ENCODE measurements at regions not wholly inside any gene's neighbourhood (a gene's known extent, or its start where the extent isn't known, plus 50 kb on each side); places are given as distances from the start of the nearest gene placed in this dataset.

- H3T11ph ChIP-seq (ENCODE audit: low read length): no peak overlapping the region
- no peak for DNase-seq
- H3K79me2 ChIP-seq (ENCODE audit: insufficient read depth, low read length): no peaks in the 10 kb centered on the region
- no peak overlapping the region for H3K14ac ChIP-seq (ENCODE audit: insufficient read depth, low read length)
- Mint-ChIP-seq H3K27ac (no peak overlapping the region), H3K27me3 (ENCODE audit: low read depth) (peaks cover 3% of the 10 kb centered on the region; the same call in 1 of the 2 replicates), H3K36me3 (ENCODE audit: insufficient read depth in 1 of 3, low read depth in 3 of 3) (no peaks in the 10 kb centered on the region; a peak in 1 of 7 replicates), H3K4me1 (peaks cover 4 to 5% of the 10 kb centered on the region in 2 experiments; a peak in 2 of 4 replicates), H3K4me3 (no peak overlapping the region), H3K9me3 (no peaks in the 10 kb centered on the region)
- no peak overlapping the region for H3K9ac ChIP-seq (ENCODE audit: extremely low read depth, insufficient read length, low read length)
- H2BK120ac ChIP-seq (ENCODE audit: low read depth, low read length, poor library complexity, severe bottlenecking): no peak overlapping the region
- no peak overlapping the region for H2BK15ac ChIP-seq (ENCODE audit: low read depth, low read length)
- H3K56ac ChIP-seq (ENCODE audit: insufficient read length, low read depth, low read length): no peak overlapping the region
- no peak overlapping the region for H4K8ac ChIP-seq (replicated peaks; ENCODE audit: insufficient read length, low read depth, low read length)
- no peaks in the 10 kb centered on the region for H3K79me1 ChIP-seq (ENCODE audit: insufficient read depth, low read depth, low read length, poor library complexity, severe bottlenecking)
- H2AK5ac ChIP-seq (ENCODE audit: insufficient read length, low read length): no peak overlapping the region
- H3K27me3 ChIP-seq (ENCODE audit: insufficient read depth, low read length): no peaks in the 10 kb centered on the region
- H3K4me1 ChIP-seq (ENCODE audit: insufficient read depth, low read length): no peaks in the 10 kb centered on the region
- no peak overlapping the region for H2BK12ac ChIP-seq (ENCODE audit: insufficient read length, low read depth, low read length)
- no peak overlapping the region for H3K27ac ChIP-seq (ENCODE audit: insufficient read length, low read depth, low read length)
- H3K18ac ChIP-seq (ENCODE audit: insufficient read length, low read depth, low read length): no peak overlapping the region
- H2BK20ac ChIP-seq (ENCODE audit: low read depth, low read length, poor library complexity, severe bottlenecking): no peak overlapping the region
- H4K91ac ChIP-seq (ENCODE audit: insufficient read length, low read depth, low read length): no peak overlapping the region
- H3K4me2 ChIP-seq (ENCODE audit: insufficient read depth, insufficient read length, low read length): no peak overlapping the region
- H3K9me3 ChIP-seq (ENCODE audit: control insufficient read depth, low read depth, low read length): no peaks in the 10 kb centered on the region
- H3K23ac ChIP-seq (ENCODE audit: insufficient read length, low read depth, low read length): no peak overlapping the region
- TF ChIP-seq, protein P1, sequence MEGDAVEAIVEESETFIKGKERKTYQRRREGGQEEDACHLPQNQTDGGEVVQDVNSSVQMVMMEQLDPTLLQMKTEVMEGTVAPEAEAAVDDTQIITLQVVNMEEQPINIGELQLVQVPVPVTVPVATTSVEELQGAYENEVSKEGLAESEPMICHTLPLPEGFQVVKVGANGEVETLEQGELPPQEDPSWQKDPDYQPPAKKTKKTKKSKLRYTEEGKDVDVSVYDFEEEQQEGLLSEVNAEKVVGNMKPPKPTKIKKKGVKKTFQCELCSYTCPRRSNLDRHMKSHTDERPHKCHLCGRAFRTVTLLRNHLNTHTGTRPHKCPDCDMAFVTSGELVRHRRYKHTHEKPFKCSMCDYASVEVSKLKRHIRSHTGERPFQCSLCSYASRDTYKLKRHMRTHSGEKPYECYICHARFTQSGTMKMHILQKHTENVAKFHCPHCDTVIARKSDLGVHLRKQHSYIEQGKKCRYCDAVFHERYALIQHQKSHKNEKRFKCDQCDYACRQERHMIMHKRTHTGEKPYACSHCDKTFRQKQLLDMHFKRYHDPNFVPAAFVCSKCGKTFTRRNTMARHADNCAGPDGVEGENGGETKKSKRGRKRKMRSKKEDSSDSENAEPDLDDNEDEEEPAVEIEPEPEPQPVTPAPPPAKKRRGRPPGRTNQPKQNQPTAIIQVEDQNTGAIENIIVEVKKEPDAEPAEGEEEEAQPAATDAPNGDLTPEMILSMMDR (conservative IDR thresholded peaks at IDR 0.05): no peak
- no peak overlapping the region for H3K4ac ChIP-seq (ENCODE audit: low read depth, low read length)
- H4K5ac ChIP-seq (ENCODE audit: insufficient read length, low read depth, low read length): no peak overlapping the region
- H4K20me1 ChIP-seq (ENCODE audit: control insufficient read depth, insufficient read depth, insufficient read length): no peaks in the 10 kb centered on the region
- no peak overlapping the region for H2AFZ ChIP-seq (ENCODE audit: low read length)
- H2BK5ac ChIP-seq (ENCODE audit: insufficient read length, low read length): no peak overlapping the region
- H3K23me2 ChIP-seq (ENCODE audit: insufficient read length, low read depth, low read length, poor library complexity, severe bottlenecking): no peaks in the 10 kb centered on the region
Observed at GRCh38 chr10:33632432-33632831, 298.0 kb upstream of the NRP1 start.

Data from H9 (cell line).